Trophoblast cell (in vitro differentiated cells and primary cell): ENCODE measurements at regions not wholly inside any gene's neighbourhood (a gene's known extent, or its start where the extent isn't known, plus 50 kb on each side); places are given as distances from the start of the nearest gene placed in this dataset.
A peak's percentile ranks its signal among the peaks of the same experiment; 100 is the strongest.

Experiments used
- DNase-seq, 2 donors: peaks; one replicate each; pipeline ENCODE4 v3.0.0-alpha.2; 2016
- H2AFZ ChIP-seq: 2 replicates; pipeline ENCODE4 v1.6.1; 2013; ENCODE audit warnings: low read length, moderate library complexity, mild to moderate bottlenecking; ENCODE audit not compliant: insufficient read depth, poor library complexity
- H2AK5ac ChIP-seq: 2 replicates; pipeline ENCODE4 v1.6.1; 2013; ENCODE audit warnings: mild to moderate bottlenecking, low read length
- H2BK120ac ChIP-seq: 2 replicates; pipeline ENCODE4 v1.6.1; 2013; ENCODE audit warnings: low read length, mild to moderate bottlenecking, moderate library complexity; ENCODE audit not compliant: insufficient read depth, poor library complexity
- H2BK12ac ChIP-seq: 2 replicates; pipeline ENCODE4 v1.6.1; 2013; ENCODE audit warnings: mild to moderate bottlenecking, low read length, moderate library complexity
- H2BK5ac ChIP-seq: 2 replicates; pipeline ENCODE4 v1.6.1; 2013; ENCODE audit warnings: low read length, low read depth, moderate library complexity, mild to moderate bottlenecking; ENCODE audit not compliant: poor library complexity
- H3K14ac ChIP-seq: 2 replicates; pipeline ENCODE4 v1.6.1; 2013; ENCODE audit warnings: mild to moderate bottlenecking, low read length
- H3K18ac ChIP-seq: 2 replicates; pipeline ENCODE4 v1.6.1; 2013; ENCODE audit warnings: mild to moderate bottlenecking, low read length
- H3K23ac ChIP-seq: 2 replicates; pipeline ENCODE4 v1.6.1; 2013; ENCODE audit warnings: low read length
- H3K27ac ChIP-seq: 2 replicates; pipeline ENCODE4 v1.5.1; 2013; ENCODE audit warnings: low read depth, mild to moderate bottlenecking, inconsistent platforms, low read length, moderate library complexity
- H3K27me3 ChIP-seq: 2 replicates; pipeline ENCODE4 v1.6.1; 2013; ENCODE audit warnings: inconsistent platforms, mild to moderate bottlenecking, low read length, moderate library complexity; ENCODE audit not compliant: insufficient read depth
- H3K36me3 ChIP-seq, 2 experiments: 1 replicate in 1 of 2; 2 replicates in 1 of 2; pipeline ENCODE4 v1.6.1; 2013; ENCODE audit warnings: low read length in 2 of 2, mild to moderate bottlenecking in 2 of 2, moderate library complexity in 1 of 2; ENCODE audit not compliant: insufficient read depth in 2 of 2, control insufficient read depth in 1 of 2
- H3K4ac ChIP-seq: 2 replicates; pipeline ENCODE4 v1.6.1; 2013; ENCODE audit warnings: low read depth, mild to moderate bottlenecking, low read length, moderate library complexity
- H3K4me1 ChIP-seq, 2 experiments: 1 replicate in 1 of 2; 2 replicates in 1 of 2; pipeline ENCODE4 v1.6.1; 2013; ENCODE audit warnings: low read length in 2 of 2, mild to moderate bottlenecking in 2 of 2, moderate library complexity in 1 of 2; ENCODE audit not compliant: insufficient read depth in 2 of 2, control insufficient read depth in 1 of 2
- H3K4me2 ChIP-seq: 2 replicates; pipeline ENCODE4 v1.6.1; 2013; ENCODE audit warnings: inconsistent platforms, mild to moderate bottlenecking, low read length, moderate library complexity
- H3K4me3 ChIP-seq: 2 replicates; pipeline ENCODE4 v1.5.1; 2013; ENCODE audit warnings: mild to moderate bottlenecking, low read depth, low read length, inconsistent platforms
- H3K79me1 ChIP-seq: one replicate; pipeline ENCODE4 v1.6.1; 2013; ENCODE audit warnings: low read length
- H3K79me2 ChIP-seq: 2 replicates; pipeline ENCODE4 v1.6.1; 2013; ENCODE audit warnings: low read length, mild to moderate bottlenecking; ENCODE audit not compliant: control insufficient read depth, insufficient read depth, poor library complexity
- H3K9ac ChIP-seq: 2 replicates; pipeline ENCODE4 v1.6.1; 2013; ENCODE audit warnings: mild to moderate bottlenecking, low read length
- H3K9me3 ChIP-seq: 2 replicates; pipeline ENCODE4 v1.6.1; 2013; ENCODE audit warnings: low read depth, mild to moderate bottlenecking, control low read depth, inconsistent platforms, low read length; ENCODE audit not compliant: insufficient read depth
- H4K12ac ChIP-seq: 2 replicates; pipeline ENCODE4 v1.6.1; 2013; ENCODE audit warnings: low read depth, mild to moderate bottlenecking, low read length, moderate library complexity
- H4K8ac ChIP-seq: 2 replicates; pipeline ENCODE4 v1.6.1; 2013; ENCODE audit warnings: low read depth, mild to moderate bottlenecking, low read length, moderate library complexity
- H4K91ac ChIP-seq: one replicate; pipeline ENCODE4 v1.6.1; 2013; ENCODE audit warnings: low read depth, mild to moderate bottlenecking, low read length, moderate library complexity
- WGBS: extraction: QIAGEN DNeasy Blood & Tissue Kit; methylation state at CpG from one replicate; pipeline ENCODE4 v1.1.7; 2013; ENCODE audit warnings: missing lambda C conversion rate; ENCODE audit not compliant: insufficient read length, insufficient coverage; ENCODE audit errors: extremely low coverage; 5-methylcytosine and 5-hydroxymethylcytosine counted together

DNA sequence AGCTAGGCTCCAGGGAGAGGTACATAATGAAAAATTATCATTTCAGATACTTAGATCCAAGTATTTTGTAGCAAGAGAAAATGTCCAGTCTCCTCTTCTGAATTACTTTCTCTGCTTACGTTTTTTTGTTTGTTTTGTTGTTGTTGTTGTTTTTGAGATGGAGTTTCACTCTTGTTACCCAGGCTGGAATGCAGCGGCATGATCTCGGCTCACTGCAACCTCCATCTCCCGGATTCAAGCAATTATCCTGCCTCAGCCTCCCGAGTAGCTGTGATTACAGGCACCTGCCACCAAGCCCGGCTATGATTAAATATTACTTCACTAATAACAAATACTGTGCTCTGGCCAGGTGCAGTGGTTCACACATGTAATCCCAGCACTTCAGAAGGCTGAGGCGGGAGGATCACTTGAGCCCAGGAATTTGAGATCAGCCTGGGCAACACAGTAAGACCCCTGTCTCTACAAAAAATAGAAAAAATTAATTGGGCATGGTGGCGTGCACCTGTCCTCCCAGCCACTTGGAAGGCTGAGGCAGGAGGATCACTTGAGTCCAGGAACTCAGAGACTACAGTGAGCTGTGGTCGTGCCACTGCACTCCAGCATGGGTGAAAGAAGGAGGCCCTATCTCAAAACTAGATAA, 155.0 kb upstream of the JARID2 start:
- H2BK12ac ChIP-seq: no peak overlapping the region
- H3K79me2 ChIP-seq: no peaks in the 10 kb centered on the region
- H4K91ac ChIP-seq: no peak overlapping the region
- no peak overlapping the region for H3K23ac ChIP-seq
- H2BK120ac ChIP-seq: no peak overlapping the region
- no peak overlapping the region for H3K4me2 ChIP-seq
- WGBS: no CpG with 5 or more reads among the region's 9 CpGs
- no peak overlapping the region for H3K9ac ChIP-seq
- no peak overlapping the region for H4K8ac ChIP-seq
- no peak overlapping the region for H2AK5ac ChIP-seq
- H3K4ac ChIP-seq: no peak overlapping the region
- H3K4me1 ChIP-seq: peaks cover 10 to 19% of the 10 kb centered on the region in 2 experiments
- no peak overlapping the region for H3K4me3 ChIP-seq
- no peak overlapping the region for H2BK5ac ChIP-seq
- H3K27ac ChIP-seq: no peak overlapping the region
- no peaks in the 10 kb centered on the region for H3K36me3 ChIP-seq
- no peaks in the 10 kb centered on the region for H3K27me3 ChIP-seq
- peaks cover 2% of the 10 kb centered on the region for H3K79me1 ChIP-seq
- H3K14ac ChIP-seq: no peak overlapping the region
- no peaks in the 10 kb centered on the region for H3K9me3 ChIP-seq
- H4K12ac ChIP-seq: no peak overlapping the region
- H3K18ac ChIP-seq: no peak overlapping the region
- H2AFZ ChIP-seq: no peak overlapping the region
- DNase-seq: no peak

DNA sequence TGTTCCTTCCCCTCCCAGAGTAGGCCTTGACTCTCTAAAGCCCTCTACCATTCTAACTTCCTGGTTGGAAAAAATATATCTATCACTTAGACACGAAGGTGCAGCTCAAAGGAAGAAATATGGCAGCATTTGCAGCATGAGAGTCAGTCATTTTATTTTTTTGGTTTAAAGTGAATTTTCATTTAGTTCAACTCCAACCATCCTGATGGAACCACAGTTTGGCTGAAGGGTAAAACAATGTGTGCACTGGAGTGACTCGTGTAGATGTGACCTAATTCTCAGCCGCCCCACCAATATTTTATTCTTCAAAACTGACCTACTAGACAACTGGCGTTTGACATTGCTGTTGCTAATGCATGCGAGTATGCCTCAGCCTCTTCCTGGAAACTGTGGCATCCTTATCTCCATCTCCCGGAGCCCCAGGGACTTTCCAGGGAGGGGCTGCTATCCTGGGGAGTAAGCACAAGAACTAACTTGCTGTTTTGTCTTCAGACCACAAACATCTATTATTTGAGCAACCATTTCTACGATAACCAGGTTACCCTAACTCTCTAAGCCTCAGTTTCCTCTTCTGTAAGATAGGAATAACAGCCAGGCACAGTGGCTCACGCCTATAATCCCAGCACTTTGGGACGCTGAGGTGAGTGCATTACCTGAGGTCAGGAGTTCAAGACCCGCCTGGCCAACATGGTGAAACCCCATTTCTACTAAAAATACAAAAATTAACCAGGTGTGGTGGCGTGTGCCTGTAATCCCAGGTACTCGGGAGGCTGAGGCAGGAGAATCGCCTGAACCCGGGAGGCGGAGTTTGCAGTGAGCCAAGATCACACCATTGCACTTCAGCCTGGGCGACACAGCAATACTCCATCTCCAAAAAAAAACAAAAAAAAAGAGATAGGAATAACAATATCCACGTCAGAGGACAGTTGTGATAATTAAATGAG, 148.7 kb upstream of the JARID2 start:
- Histone ChIP-seq H3K79me2 (no peaks in the 10 kb centered on the region), H3K36me3 (no peaks in the 10 kb centered on the region), H4K8ac (peak overlapping the region; percentile 19), H3K4me1 (peaks cover 5 to 7% of the 10 kb centered on the region in 2 experiments), H3K14ac (no peak overlapping the region), H2AFZ (no peak overlapping the region), H3K79me1 (peaks cover 2% of the 10 kb centered on the region), H2BK120ac (no peak overlapping the region), H3K9me3 (no peaks in the 10 kb centered on the region), H3K4ac (no peak overlapping the region), H3K23ac (no peak overlapping the region), H2AK5ac (no peak overlapping the region), H3K27ac (no peak overlapping the region), H3K18ac (no peak overlapping the region), H4K91ac (no peak overlapping the region), H3K4me3 (no peak overlapping the region), H2BK12ac (no peak overlapping the region), H3K27me3 (no peaks in the 10 kb centered on the region), H3K9ac (no peak overlapping the region), H2BK5ac (no peak overlapping the region), H3K4me2 (no peak overlapping the region), H4K12ac (no peak overlapping the region)
- no CpG with 5 or more reads among the region's 17 CpGs for WGBS
- DNase-seq: peak in 1 of 2 donors; percentile 17

DNA sequence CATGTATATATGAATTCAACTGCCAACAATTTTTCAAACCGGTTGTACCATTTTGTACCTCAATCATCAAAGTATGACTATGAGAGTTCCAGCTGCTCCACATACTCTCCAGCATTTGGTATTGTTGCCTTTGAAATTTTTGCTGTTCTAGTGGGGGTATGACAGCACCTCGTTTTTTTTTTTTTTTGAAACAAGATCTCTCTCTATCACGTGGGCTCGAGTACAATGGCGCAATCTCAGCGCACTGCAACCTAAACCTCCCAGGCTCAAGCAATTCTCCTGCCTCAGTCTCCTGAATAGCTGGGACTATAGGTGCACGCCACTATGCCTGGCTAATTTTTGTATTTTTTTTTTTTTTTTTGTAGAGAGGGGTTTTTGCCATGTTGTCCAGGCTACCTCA, 144.7 kb upstream of the JARID2 start:
- no peak overlapping the region for H4K12ac ChIP-seq
- no peak for DNase-seq
- H3K4me3 ChIP-seq: no peak overlapping the region
- H2BK12ac ChIP-seq: no peak overlapping the region
- H2AK5ac ChIP-seq: no peak overlapping the region
- H3K18ac ChIP-seq: no peak overlapping the region
- no peaks in the 10 kb centered on the region for H3K79me1 ChIP-seq
- H4K91ac ChIP-seq: no peak overlapping the region
- H3K79me2 ChIP-seq: no peaks in the 10 kb centered on the region
- no peak overlapping the region for H3K4me2 ChIP-seq
- no peak overlapping the region for H2BK120ac ChIP-seq
- no peaks in the 10 kb centered on the region for H3K4me1 ChIP-seq
- no peak overlapping the region for H3K23ac ChIP-seq
- H3K9ac ChIP-seq: no peak overlapping the region
- no peak overlapping the region for H3K14ac ChIP-seq
- no CpG with 5 or more reads among the region's 7 CpGs for WGBS
- no peak overlapping the region for H4K8ac ChIP-seq
- H3K27me3 ChIP-seq: no peaks in the 10 kb centered on the region
- H3K4ac ChIP-seq: no peak overlapping the region
- no peak overlapping the region for H2AFZ ChIP-seq
- H3K36me3 ChIP-seq: no peaks in the 10 kb centered on the region
- H3K9me3 ChIP-seq: no peaks in the 10 kb centered on the region
- no peak overlapping the region for H2BK5ac ChIP-seq
- H3K27ac ChIP-seq: no peak overlapping the region

DNA sequence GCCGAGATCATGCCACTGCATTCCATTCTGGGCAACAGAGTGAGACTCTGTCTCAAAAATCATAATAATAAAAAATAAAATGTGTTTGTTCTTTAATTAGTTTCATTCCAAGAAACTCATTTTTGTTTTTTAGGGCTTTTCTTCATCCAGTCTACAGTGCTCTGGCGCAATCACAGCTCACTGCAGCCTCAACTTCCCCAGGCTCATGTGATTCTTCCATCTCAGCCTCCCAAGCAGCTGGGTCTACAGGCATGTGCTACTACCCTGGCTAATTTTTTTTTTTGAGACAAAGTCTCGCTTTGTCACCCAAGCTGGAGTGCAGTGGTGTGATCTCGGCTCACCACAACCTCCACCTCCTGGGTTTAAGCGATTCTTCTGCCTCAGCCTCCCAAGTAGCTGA, 143.6 kb upstream of the JARID2 start:
- no CpG with 5 or more reads among the region's 5 CpGs for WGBS
- no peak overlapping the region for H3K4me2 ChIP-seq
- H2BK12ac ChIP-seq: no peak overlapping the region
- H2AFZ ChIP-seq: no peak overlapping the region
- H3K9me3 ChIP-seq: no peaks in the 10 kb centered on the region
- H3K79me2 ChIP-seq: no peaks in the 10 kb centered on the region
- no peak overlapping the region for H4K8ac ChIP-seq
- H2BK120ac ChIP-seq: no peak overlapping the region
- peaks cover 5% of the 10 kb centered on the region for H3K79me1 ChIP-seq
- H3K27me3 ChIP-seq: no peaks in the 10 kb centered on the region
- H3K4ac ChIP-seq: no peak overlapping the region
- H2BK5ac ChIP-seq: no peak overlapping the region
- no peak overlapping the region for H3K18ac ChIP-seq
- peaks cover 2 to 4% of the 10 kb centered on the region in 2 experiments for H3K4me1 ChIP-seq
- H4K12ac ChIP-seq: no peak overlapping the region
- no peak overlapping the region for H4K91ac ChIP-seq
- H3K36me3 ChIP-seq: no peaks in the 10 kb centered on the region
- no peak overlapping the region for H3K23ac ChIP-seq
- no peak overlapping the region for H3K27ac ChIP-seq
- H3K9ac ChIP-seq: no peak overlapping the region
- no peak overlapping the region for H2AK5ac ChIP-seq
- no peak for DNase-seq
- no peak overlapping the region for H3K4me3 ChIP-seq
- H3K14ac ChIP-seq: no peak overlapping the region
